Activated naive CD4-positive, alpha-beta T cell treated with anti-CD3 and anti-CD28 coated beads for 36 hours (primary cell): ENCODE measurements at regions not wholly inside any gene's neighbourhood (a gene's known extent, or its start where the extent isn't known, plus 50 kb on each side); places are given as distances from the start of the nearest gene placed in this dataset.

Experiments used
- CTCF ChIA-PET: fragments of 350-600 bp; sonication (Branson Sonifier 250); formaldehyde crosslinking; loops from one replicate; lab custom pipeline; 2021; ENCODE audit warnings: antibody characterized with exemption; lab: Charles Lee
- DNase-seq: peaks from one replicate; pipeline ENCODE4 v3.0.0-alpha.2; 2020
- H3K27ac Mint-ChIP-seq: one replicate; pipeline ENCODE4 v1.8.0; 2021; ENCODE audit warnings: mild to moderate bottlenecking, mixed read lengths
- H3K27me3 Mint-ChIP-seq: one replicate; pipeline ENCODE4 v1.8.0; 2021; ENCODE audit warnings: low read depth, mixed read lengths
- H3K36me3 Mint-ChIP-seq: one replicate; pipeline ENCODE4 v1.8.0; 2021; ENCODE audit warnings: low read depth, mixed read lengths
- H3K4me1 Mint-ChIP-seq: one replicate; pipeline ENCODE4 v1.8.0; 2021; ENCODE audit warnings: low read depth, mixed read lengths
- H3K4me3 Mint-ChIP-seq: one replicate; pipeline ENCODE4 v1.8.0; 2021; ENCODE audit warnings: mild to moderate bottlenecking, moderate library complexity, mixed read lengths
- H3K9me3 Mint-ChIP-seq: one replicate; pipeline ENCODE4 v1.8.0; 2021; ENCODE audit warnings: mixed read lengths
- intact Hi-C: fragments of 100-400 bp; cut with micrococcal nuclease; formaldehyde crosslinking; loops from one replicate; pipeline ENCODE4 v1.15.1; 2023

DNA sequence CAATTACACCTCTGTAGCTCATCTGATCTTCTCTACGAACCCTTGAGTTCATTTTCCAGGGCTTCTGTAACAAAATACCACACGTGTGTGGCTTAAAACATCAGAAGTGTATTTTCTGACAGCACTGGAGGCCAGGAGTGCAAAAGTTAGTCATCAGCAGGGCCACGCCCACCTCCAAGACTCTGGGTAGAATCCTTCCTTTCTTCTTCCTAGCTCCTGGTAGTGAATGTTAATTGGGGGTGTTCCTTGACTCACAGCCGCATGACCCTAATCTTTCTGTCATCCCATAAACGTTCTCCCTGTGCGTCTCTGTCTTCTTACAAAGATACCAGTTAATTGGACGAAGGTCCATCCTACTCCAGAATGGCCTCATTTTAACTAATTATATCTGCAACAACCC, 115.0 kb downstream of the TRIML1 start:
- Mint-ChIP-seq H3K9me3 (peaks cover 1% of the 10 kb centered on the region), H3K27me3 (no peaks in the 10 kb centered on the region), H3K27ac (no peak overlapping the region), H3K36me3 (no peaks in the 10 kb centered on the region), H3K4me1 (no peaks in the 10 kb centered on the region), H3K4me3 (no peak overlapping the region)
- intact Hi-C loops: no loop called here
- no peak for DNase-seq
- CTCF ChIA-PET: no interaction called here

GRCh38 chr4:188262464-188262863, 123.2 kb downstream of the TRIML1 start:
- DNase-seq: no peak
- H3K4me3 Mint-ChIP-seq: no peak overlapping the region
- peaks cover 14% of the 10 kb centered on the region for H3K9me3 Mint-ChIP-seq
- CTCF ChIA-PET: no interaction called here
- H3K27me3 Mint-ChIP-seq: no peaks in the 10 kb centered on the region
- H3K4me1 Mint-ChIP-seq: no peaks in the 10 kb centered on the region
- no peak overlapping the region for H3K27ac Mint-ChIP-seq
- intact Hi-C loops: no loop called here
- no peaks in the 10 kb centered on the region for H3K36me3 Mint-ChIP-seq

GRCh38 chr4:188263321-188263720, 124.1 kb downstream of the TRIML1 start:
- Mint-ChIP-seq H3K36me3 (no peaks in the 10 kb centered on the region), H3K4me1 (no peaks in the 10 kb centered on the region), H3K27me3 (no peaks in the 10 kb centered on the region), H3K27ac (no peak overlapping the region), H3K9me3 (peaks cover 14% of the 10 kb centered on the region), H3K4me3 (no peak overlapping the region)
- intact Hi-C loops: no loop called here
- no peak for DNase-seq
- CTCF ChIA-PET: no interaction called here

GRCh38 chr4:188266386-188266785, 127.1 kb downstream of the TRIML1 start:
- Mint-ChIP-seq H3K4me3 (no peak overlapping the region), H3K4me1 (no peaks in the 10 kb centered on the region), H3K27ac (no peak overlapping the region), H3K36me3 (no peaks in the 10 kb centered on the region), H3K9me3 (peaks cover 10% of the 10 kb centered on the region), H3K27me3 (no peaks in the 10 kb centered on the region)
- no peak for DNase-seq
- CTCF ChIA-PET: no interaction called here
- intact Hi-C loops: no loop called here

GRCh38 chr4:188268131-188268908, 129.1 kb downstream of the TRIML1 start:
- no peak for DNase-seq
- H3K4me1 Mint-ChIP-seq: no peaks in the 10 kb centered on the region
- intact Hi-C loops: no loop called here
- no peak overlapping the region for H3K4me3 Mint-ChIP-seq
- no peaks in the 10 kb centered on the region for H3K36me3 Mint-ChIP-seq
- H3K9me3 Mint-ChIP-seq: peaks cover 10% of the 10 kb centered on the region
- CTCF ChIA-PET: no interaction called here
- no peak overlapping the region for H3K27ac Mint-ChIP-seq
- H3K27me3 Mint-ChIP-seq: no peaks in the 10 kb centered on the region

- CTCF ChIA-PET: no interaction called here
- Mint-ChIP-seq H3K4me3 (no peak overlapping the region), H3K36me3 (no peaks in the 10 kb centered on the region), H3K4me1 (no peaks in the 10 kb centered on the region), H3K27ac (no peak overlapping the region), H3K27me3 (no peaks in the 10 kb centered on the region), H3K9me3 (peaks cover 2% of the 10 kb centered on the region)
- DNase-seq: no peak
- intact Hi-C loops: no loop called here
These were observed 131.2 kb downstream of the TRIML1 start for GRCh38 chr4:188270273-188271069.

DNA sequence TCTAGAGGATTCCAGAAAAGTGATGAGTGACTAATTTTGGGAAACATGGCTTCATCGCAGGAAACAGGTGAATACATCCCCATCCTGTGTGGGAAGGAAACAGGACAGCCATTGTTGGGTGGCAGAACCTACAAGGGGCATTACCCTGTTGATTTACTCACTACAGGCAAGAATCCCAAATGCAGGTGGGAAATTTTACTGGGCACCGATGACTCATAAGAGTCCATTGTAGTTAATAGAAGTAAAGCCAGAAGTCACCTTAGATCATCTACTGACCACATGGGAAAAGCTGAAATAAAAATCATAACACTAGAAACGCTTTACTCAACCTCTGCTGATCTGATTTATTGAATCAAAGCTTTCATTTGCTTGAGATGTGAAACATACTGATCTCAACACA, 136.4 kb downstream of the TRIML1 start:
- CTCF ChIA-PET: interaction anchor here (0.6 kb wide), 1 partner anchor 11 kb away, joined by 5 read pairs; no protein-coding TSS in a partner anchor
- Mint-ChIP-seq H3K27ac (no peak overlapping the region), H3K4me1 (no peaks in the 10 kb centered on the region), H3K27me3 (peaks cover 2% of the 10 kb centered on the region), H3K9me3 (no peaks in the 10 kb centered on the region), H3K36me3 (no peaks in the 10 kb centered on the region), H3K4me3 (no peak overlapping the region)
- no peak for DNase-seq
- intact Hi-C loops: no loop called here

DNA sequence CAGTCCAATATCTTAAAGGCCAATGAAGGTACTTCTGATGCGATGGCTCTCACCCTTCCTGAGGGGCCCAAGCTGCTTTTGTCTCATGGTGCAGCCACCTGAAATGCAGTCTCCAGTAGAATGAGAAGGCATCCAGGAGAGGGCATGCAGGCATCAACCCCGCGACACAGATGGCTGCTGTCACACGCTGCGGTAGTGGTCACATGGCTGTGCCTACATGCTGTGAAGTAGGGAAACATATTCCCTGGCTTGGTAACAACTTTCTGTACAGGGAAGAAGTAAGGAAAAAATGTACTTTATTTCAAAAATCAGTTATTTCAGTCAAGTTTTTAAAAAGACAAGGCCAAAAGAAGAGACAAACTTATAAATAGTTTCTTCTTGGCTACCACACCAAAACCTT, 139.9 kb downstream of the TRIML1 start:
- Mint-ChIP-seq H3K4me3 (no peak overlapping the region), H3K4me1 (no peaks in the 10 kb centered on the region), H3K27ac (no peak overlapping the region), H3K9me3 (no peaks in the 10 kb centered on the region), H3K36me3 (no peaks in the 10 kb centered on the region), H3K27me3 (peaks cover 22% of the 10 kb centered on the region)
- no peak for DNase-seq
- intact Hi-C loops: no loop called here
- CTCF ChIA-PET: no interaction called here

GRCh38 chr4:188282471-188283232, 143.4 kb downstream of the TRIML1 start:
- intact Hi-C loops: no loop called here
- no peak for DNase-seq
- Mint-ChIP-seq H3K36me3 (no peaks in the 10 kb centered on the region), H3K27me3 (peaks cover 22% of the 10 kb centered on the region), H3K27ac (no peak overlapping the region), H3K9me3 (no peaks in the 10 kb centered on the region), H3K4me1 (no peaks in the 10 kb centered on the region), H3K4me3 (no peak overlapping the region)
- CTCF ChIA-PET: no interaction called here

- Mint-ChIP-seq H3K36me3 (no peaks in the 10 kb centered on the region), H3K9me3 (peaks cover 3% of the 10 kb centered on the region), H3K4me1 (no peaks in the 10 kb centered on the region), H3K4me3 (no peak overlapping the region), H3K27ac (no peak overlapping the region), H3K27me3 (peaks cover 12% of the 10 kb centered on the region)
- no peak for DNase-seq
- intact Hi-C loops: no loop called here
- CTCF ChIA-PET: no interaction called here
These were observed 148.1 kb downstream of the TRIML1 start for GRCh38 chr4:188287169-188287894.

GRCh38 chr4:188289531-188290125, 150.4 kb downstream of the TRIML1 start:
- CTCF ChIA-PET: no interaction called here
- Mint-ChIP-seq H3K4me1 (no peaks in the 10 kb centered on the region), H3K9me3 (peaks cover 3% of the 10 kb centered on the region), H3K4me3 (no peak overlapping the region), H3K27me3 (no peaks in the 10 kb centered on the region), H3K27ac (no peak overlapping the region), H3K36me3 (no peaks in the 10 kb centered on the region)
- DNase-seq: no peak
- intact Hi-C loops: no loop called here

DNA sequence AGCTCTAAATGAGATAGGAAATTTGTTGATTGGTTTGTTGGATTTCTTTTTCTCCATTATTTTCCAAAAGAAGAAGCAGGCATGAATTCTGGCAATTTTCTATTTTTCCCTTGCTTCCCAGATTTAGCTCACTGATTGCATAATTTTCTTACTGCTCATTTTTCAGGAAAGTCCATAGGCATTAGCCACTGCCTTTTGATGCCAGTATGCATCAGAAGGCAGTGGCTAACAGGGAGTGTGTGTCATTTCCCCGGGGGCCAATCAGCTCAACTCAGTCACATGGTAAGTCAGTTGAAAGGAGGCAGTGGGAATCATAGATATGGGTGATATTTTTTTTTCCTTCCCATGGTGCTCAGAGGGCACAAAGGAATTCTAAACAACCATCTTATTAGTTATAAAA, 156.7 kb downstream of the TRIML1 start:
- Mint-ChIP-seq H3K4me1 (no peaks in the 10 kb centered on the region), H3K36me3 (peaks cover 1% of the 10 kb centered on the region), H3K27me3 (no peaks in the 10 kb centered on the region), H3K27ac (no peak overlapping the region), H3K4me3 (no peak overlapping the region), H3K9me3 (peaks cover 10% of the 10 kb centered on the region)
- CTCF ChIA-PET: no interaction called here
- intact Hi-C loops: no loop called here
- DNase-seq: no peak
